HG02885 (cell line): ENCODE measurements at regions not wholly inside any gene's neighbourhood (a gene's known extent, or its start where the extent isn't known, plus 50 kb on each side); places are given as distances from the start of the nearest gene placed in this dataset.

ENCODE experiments used
- ATAC-seq: cut with Tn5 transposase; IDR thresholded peaks from one replicate; pipeline ENCODE4 v1.9.1; 2021; ENCODE audit warnings: mild to moderate bottlenecking; ENCODE audit not compliant: unreplicated experiment, poor library complexity

DNA sequence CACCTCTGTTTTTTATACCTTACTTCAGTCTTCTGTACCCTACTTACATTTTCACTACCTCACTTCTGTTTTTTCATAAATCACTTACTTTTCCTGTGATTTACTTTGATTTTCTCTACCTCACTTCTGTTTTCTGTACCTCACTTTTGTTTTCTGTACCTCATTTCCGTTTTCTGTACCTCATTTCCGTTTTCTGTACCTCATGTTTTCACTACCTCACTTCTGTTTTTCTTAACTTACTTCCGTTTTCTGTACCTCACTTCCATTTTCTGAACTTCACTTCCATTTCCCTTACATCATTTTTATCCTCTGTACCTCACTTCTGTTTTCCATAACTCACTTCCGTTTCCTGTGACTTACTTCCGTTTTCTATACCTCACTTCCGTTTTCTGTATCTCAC, 492.0 kb upstream of the AKR1E2 start:
- ATAC-seq: no peak

DNA sequence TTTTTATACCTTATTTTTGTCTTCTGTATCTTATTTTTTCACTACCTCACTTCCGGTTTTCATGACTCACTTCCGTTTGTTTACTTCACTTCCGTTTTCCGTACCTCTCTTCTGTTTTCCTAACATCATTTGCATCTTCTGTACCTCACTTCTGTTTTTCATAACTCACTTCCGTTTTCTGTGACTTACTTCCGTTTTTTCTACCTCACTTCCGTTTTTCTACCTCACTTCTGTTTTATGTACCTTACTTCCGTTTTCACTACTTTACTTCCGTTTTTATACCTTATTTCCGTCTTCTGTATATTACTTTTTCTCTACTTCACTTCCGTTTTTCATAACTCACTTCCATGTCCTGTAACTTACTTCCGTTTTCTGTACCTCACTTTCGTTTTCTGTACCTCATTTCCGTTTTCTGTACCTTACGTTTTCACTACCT, 492.5 kb upstream of the AKR1E2 start:
- no peak for ATAC-seq

DNA sequence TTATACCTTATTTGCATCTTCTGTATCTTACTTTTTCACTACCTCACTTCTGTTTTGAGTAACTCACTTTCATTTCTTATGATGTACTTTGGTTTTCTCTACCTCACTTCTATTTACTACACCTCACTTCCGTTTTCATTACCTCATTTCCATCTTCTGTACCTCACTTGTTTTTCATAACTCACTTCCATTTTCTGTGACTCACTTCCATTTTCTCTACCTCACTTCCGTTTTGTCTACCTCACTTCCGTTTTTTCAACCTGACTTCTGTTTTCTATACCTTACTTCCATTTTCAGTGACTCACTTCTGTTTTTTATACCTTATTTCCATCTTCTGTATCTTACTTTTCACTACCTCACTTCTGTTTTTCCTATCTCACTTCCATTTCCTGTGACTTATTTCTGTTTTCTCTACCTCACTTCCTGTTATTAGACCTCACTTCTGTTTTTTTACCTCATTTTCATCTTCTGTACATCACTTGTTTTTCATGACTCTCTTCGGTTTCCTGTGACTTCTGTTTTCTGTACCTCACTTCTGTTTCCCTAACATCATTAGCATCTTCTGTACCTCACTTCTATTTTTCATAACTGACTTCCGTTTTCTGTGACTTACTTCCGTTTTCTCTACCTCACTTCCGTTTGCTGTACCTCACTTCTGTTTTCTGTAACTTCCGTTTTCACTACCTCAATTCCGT, 493.1 kb upstream of the AKR1E2 start:
- ATAC-seq: no peak

DNA sequence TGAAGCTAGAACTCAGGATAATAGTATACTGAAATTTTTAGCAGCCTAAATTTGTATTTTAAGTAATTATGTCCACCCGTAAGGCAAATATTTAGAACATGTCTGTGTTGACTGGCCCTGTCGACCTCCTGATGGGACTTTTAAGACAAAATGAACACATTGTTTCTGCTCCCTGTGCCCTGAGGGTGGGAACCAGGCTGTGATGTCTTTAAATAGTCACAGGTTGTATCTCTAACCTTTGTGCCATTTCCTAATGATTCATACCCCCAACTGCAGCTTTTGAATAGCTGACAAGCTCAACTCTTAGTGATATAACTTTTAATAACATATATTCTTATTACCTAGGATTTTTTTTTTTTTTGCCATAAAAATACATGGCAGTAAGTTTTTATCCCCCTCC, 494.9 kb upstream of the AKR1E2 start:
- no peak for ATAC-seq

DNA sequence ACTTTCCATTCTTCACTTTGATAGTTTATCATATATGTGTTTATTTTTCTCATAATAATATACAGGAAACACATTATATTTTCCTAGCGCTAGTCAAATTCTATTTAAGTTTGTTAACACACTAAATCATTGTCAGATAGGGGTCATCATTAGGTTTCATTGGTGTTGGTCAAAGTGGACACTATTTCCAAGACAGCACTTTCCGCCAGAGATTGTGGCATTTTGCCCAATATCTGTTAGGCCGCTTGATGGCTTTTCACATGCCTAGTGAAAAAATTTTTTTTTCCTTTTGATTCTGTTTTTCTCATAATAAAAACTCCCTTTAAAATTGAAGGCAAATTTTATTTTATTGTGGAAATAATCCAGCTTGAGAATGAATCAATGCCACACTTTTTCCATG, 495.4 kb upstream of the AKR1E2 start:
- ATAC-seq: no peak

DNA sequence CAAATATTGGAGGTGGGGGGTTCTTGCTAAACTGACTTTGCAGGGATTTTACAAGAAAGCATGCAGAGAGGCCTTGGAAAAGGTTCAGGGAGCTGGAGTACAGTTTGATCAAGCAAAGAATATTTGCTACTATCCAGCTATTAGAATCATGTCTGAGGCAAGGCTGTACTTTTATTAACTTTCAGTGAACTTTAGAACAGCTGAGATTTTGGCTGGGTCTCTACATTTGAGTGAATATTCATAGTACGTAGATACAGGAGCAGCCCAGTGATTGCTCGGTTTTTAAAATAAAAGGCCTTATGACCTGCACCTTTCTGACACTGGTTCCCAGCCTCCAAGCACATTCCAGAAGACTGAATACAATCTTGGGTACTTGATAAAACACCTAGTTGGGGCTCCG, 496.8 kb upstream of the AKR1E2 start:
- no peak for ATAC-seq

DNA sequence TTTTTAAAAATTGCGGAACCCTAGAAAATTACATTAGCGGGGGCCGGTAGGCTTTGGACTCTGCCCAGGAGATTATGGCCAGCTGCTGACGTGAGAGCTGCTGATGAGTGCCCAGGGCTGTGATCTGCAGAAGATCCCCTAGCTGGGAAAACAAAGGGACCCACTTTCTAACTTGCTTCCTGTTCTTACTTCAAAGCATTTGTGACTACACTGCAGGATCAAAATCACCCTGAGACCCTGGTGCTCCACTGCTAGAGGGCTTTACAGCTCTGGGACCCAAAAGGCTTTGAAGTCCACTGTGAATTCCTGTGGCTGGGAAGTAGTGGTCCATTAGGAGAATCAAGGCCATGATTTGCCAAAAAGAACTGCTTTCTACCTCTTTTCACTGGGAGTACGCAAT, 499.4 kb upstream of the AKR1E2 start:
- ATAC-seq: no peak

DNA sequence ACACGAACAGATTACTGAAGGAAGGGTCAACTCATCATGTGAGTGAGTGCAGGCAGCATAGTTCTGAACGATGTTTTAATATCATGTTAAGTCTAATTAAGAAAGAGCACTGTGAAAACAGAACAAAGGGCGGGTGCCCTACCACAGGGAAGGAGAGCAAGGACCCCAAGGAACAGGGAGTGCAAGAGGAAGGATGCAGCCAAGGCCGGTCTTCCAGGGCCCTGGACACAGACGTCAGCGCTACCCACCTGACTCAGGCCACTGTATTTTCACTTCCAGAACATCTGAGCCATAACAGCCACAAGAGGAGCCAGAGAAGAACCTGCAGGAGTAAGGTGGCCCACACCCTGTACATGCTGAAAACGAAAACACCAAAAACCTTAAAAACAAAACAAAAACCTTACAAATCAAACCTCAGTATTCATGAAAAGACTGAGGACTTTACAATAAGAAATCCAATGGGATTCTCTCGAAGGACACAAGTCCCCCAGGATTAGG, 506.1 kb upstream of the AKR1E2 start:
- no peak for ATAC-seq

DNA sequence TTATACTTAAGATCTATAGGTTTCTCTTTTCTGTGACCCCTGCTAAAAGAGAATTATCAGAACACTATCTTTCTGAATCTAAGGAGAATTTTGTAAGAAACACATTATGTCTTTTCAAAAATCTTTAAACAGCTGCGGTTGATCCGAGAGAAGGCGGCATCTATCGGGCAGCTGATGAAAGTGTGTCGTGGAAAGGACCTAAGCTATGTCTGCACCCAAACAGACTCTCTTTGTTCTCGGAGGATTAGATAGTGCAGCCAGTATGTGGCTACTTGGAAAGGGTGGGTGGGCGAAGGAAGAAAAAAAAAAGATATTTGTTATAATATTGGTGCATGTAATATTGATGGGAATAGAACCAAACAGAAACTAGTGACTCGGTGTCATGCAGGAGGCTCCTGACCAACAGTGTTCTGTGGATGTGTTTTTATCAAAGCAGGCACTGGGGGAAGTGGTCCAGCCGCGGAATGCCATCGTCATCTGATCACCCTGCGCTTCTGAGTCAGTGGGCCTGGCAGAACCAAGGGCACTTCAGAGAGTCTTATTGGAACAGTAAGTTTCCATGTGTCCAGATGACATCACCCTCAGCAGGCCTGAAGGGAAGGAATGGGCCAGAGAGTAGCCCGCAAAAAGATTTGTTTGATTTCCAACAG, 509.7 kb upstream of the AKR1E2 start:
- ATAC-seq: no peak

DNA sequence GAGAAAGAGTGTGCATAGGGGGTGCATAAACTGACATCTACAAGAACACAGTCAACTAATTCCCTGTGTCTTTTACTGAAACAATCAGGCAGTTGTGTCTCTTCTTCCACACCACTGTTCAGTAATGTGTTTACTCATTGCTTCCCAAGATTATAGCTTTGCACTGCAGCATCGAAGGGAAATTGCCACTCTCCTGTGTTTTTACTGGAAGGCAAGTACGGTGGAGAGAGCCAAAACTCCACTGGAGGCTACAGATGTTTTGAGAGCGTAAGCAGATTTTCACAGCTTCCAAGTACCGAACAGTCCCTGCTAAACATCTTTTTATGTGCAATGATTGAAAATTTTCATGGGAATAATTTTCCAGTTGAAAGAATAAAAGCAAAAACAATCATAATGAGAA, 510.5 kb upstream of the AKR1E2 start:
- no peak for ATAC-seq

DNA sequence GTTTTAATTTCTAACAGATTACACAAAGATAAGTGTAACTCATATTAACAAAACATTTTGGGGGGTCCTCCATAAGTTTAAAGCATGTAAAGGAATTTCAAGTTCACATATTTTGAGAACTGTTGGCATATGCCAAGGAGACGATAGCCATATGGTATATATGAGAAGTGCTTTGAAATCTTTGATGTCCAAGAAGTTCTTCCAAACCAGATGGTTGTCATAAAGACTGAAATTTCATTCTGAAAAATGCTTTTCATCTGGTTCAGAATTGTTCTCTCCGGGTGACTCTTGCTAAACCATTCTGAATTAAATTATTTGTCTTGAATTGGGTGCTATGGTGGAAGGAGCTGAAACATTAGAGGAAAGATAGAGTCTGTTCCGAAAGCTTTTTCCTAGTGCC, 513.0 kb upstream of the AKR1E2 start:
- ATAC-seq: no peak

DNA sequence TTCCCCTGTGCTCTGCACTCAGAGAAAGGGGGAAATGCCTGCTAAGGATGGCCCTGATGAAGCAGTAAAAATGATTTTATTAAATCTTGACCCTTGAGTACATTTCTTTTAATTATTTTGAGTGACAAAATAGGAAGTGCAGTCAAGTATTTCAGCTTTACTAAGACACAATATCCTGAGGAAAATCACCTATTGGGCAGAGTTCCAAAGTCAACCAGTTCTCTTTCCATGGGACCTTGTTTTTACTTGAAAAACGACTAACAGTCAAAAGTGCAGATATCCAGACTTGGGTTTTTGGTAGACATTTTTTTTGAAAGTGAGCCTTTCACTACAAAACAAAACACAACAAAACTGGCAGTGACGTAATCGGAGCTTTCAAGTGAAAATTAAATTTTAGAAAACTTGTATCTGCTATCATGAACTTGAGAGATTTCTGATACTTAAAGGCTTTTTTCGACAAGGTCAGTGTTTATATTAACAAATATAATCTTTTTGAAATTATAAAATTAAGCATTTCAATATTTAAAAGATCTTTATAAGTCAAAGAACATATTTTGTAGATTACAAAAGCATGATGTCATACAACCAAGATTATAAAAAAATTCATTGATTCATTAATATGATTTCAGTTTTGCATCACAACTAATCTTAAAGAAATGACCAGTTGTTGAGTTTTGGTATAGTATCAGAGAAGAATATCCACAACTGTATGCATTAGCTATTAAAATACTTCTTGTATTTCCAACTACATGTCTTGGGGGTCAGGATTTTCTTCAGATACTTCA, 513.8 kb upstream of the AKR1E2 start:
- no peak for ATAC-seq

DNA sequence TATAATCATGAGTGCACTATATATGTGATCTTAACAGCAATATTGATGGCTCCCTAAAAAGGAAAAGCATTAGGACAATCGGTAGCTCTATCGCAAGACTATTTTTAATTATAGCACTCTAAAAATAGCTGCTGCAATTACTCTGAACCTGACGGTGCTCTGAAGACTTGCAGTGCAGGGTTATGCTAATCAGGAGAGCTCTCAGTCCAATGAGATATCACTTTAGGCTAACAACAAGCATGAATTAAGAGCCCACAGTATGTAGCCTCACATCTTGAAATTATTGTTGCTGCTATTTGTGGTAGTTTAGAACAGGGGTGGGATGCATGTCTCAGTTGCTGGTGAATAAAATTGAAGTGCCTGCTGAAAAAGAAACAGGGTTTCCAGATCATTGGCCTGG, 515.8 kb upstream of the AKR1E2 start:
- no peak for ATAC-seq

DNA sequence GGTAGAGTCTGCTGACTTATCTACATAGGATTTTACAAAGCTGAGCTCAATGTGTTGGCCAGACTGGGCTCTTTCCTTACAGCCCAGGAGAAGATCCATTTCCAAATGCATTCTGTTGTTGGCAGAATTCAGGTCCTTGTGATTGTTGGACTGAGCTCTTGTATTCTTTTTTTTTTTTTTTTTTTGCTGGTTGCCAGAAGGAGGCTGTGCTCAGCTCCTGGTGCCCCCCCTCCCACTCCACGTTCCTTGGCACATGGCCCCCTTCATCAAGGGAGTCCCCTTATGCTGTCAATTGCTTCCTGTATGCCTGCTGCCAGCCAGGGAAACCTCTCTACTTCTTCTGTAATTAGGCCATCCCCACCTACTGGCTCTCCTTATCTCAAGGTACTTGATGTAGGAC, 518.1 kb upstream of the AKR1E2 start:
- ATAC-seq: no peak

DNA sequence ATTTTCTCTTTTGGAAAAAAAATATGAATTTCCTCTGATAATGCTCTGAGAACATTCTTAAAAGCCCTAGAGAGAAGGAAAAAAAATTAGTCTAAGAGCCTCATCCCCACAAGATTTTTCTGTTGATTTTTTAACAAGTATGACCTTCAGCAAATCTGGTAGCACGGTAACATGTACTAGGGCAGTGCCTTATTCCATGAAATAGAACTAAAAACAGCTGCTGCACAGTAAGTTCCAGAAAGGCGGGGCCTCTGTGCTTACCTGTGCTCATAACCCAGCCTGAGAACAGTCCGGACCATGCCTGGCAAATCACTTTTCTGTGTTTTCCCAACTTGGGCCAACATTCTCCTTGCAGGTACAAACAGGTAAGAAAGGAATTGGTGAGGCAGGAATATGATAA, 519.1 kb upstream of the AKR1E2 start:
- ATAC-seq: no peak

DNA sequence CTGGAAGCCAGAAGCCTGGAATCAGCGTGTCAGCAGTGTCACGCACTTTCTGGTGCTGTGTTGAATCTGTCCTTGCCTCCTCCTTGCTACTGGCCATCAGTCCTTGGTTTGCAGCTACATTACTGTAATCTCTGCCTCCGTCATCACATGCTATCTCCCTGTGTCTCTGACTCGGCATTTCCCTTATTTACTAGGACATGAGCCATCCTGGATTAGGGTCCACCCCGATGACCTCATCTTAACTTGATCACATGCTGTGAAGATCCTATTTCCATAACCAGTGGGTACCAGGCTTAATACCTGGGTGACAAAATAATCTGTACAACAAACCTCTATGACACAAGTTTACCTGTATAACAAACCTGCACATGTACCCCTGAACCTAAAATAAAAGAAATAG, 518.0 kb upstream of the KLF6 start:
- no peak for ATAC-seq

DNA sequence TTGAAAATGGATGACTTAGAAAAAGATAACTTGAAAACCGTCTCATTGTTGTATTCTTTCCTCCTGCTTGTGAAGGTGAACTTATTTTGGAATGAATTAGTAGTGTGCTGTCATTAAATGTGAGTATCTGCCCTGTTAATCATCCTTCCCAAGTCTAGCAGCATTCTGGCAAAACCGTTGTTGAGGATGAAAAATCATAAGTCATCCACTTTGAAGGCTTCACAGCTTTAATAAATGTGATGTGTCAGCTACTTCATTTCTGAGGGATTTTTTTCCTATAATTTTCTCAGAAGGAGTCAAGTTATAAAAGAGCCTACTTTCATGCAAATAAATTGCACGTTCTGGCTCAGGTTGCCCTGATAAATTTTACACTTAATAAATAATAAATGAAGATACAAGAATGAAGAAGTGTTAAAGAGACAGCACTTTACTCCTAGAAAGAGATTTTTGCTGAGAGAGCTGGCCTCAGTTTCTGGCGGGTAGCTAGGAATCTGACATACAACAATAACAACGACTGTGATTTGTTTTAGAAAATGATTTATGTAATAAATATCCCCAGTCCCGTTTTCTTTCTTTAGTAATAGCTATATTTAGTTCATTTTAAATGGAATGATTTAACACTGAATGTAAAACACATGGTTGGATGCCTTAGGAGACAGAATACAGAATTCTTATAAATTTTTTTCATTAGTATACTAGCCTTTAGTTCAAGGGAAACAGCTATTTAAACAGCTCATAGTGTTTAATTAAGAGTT, 516.5 kb upstream of the KLF6 start:
- ATAC-seq: no peak

DNA sequence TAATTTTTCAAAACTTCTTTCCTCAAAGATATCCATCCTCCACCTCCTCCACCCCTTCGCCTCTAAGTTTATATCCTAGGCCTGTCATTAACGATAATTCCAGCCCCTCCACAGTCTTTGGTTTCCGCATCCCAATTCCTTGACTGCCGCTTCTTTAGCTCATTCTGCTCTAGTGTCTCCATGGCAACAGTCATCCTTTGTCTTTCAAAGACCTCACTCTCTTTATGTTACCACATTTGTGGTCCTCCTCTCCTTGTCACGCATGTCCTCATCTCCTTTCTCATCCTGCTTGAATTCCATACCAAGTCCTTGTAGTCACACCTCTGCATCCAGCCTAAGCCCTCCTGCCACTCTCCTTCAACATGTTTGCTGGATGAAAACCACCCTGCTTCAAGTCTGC, 511.2 kb upstream of the KLF6 start:
- ATAC-seq: no peak

DNA sequence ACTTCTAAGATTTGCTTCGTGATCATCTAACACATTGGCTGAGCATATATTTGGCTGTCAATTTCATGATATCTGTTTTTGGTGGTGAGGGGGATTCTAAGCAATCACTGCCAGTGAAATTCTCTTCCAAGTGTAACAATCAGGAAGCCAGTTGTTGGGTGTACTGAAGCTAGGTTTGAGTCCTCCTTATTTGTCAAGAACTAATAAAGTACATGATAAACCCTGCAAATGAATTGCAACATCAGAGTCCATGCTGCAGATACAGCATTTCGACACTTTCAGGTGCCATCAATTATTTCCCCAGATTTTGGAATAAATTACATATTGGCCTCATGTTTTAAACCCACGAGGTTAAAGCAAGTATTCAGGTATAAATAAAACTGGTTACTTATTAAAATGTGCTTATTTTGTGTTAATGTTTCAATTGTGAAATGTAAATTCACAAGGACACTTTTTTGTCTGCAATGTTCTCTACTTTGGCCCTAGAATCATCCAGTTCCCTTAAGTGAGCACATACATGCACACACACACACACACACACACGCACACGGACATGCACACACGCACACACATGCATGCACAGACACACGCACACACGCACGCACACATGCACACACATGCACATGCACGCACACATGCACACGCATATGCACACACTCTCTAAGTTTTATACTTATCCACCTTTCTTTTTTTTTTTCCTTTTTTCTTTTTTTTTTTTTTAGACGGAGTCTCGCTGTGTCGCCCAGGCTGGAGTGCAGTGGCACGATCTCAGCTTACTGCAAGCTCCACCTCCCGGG, 510.2 kb upstream of the KLF6 start:
- ATAC-seq: no peak

DNA sequence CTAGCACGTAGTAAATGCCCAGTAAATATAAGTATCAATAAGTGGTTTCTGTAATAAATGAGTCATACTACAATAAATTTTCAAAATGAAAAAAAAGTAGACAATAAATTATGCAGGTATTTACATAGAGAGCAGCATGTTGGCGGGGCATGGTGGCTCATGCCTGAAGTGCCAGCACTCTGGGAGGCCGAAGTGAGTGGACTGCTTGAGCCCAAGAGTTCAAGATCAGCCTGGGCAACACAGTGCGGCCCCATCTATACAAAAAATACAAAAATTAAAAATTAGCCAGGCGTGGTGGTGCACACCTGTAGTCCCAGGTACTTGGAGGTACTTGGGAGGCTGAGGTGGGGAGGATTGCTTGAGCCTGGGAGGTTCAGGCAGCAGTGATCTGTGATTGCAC, 509.3 kb upstream of the KLF6 start:
- no peak for ATAC-seq
